HL-60 (cell line): ENCODE measurements at regions not wholly inside any gene's neighbourhood (a gene's known extent, or its start where the extent isn't known, plus 50 kb on each side); places are given as distances from the start of the nearest gene placed in this dataset.

Source experiments
- DNase-seq, 2 experiments: peaks; one replicate each; pipeline ENCODE4 v3.0.0-alpha.2; 2010 to 2020; ENCODE audit warnings: low read depth in 1 of 2, low spot score in 1 of 2
- H3K27ac ChIP-seq: fragments of 250-450 bp; sonication (Bioruptor Pico); replicated peaks from 2 replicates; pipeline ENCODE4 v1.5.1; 2020; ENCODE audit warnings: mild to moderate bottlenecking, moderate library complexity
- H3K27me3 ChIP-seq: fragments of 250-450 bp; sonication (Bioruptor Pico); 2 replicates; pipeline ENCODE4 v1.5.1; 2021; ENCODE audit warnings: mild to moderate bottlenecking, moderate library complexity; ENCODE audit not compliant: insufficient read depth, poor library complexity, severe bottlenecking
- H3K4me3 ChIP-seq: replicated peaks from 2 replicates; pipeline ENCODE4 v1.5.1; 2011; ENCODE audit warnings: mild to moderate bottlenecking, control low read depth, low read length; ENCODE audit not compliant: insufficient read depth
- CTCF ChIP-seq: IDR thresholded peaks from one replicate; pipeline ENCODE4 v1.5.1; 2011; ENCODE audit warnings: low read length, control low read depth, inconsistent platforms; ENCODE audit not compliant: insufficient read depth
- GABPA ChIP-seq: IDR thresholded peaks from 2 replicates; pipeline ENCODE4 v1.6.1; 2012; ENCODE audit warnings: low read depth
- POLR2AphosphoS5 ChIP-seq: IDR thresholded peaks from 2 replicates; pipeline ENCODE4 v1.6.1; 2012; ENCODE audit warnings: low read depth
- REST ChIP-seq: IDR thresholded peaks from 2 replicates; pipeline ENCODE4 v1.6.1; 2012; ENCODE audit warnings: low read depth; ENCODE audit not compliant: insufficient replicate concordance
- SPI1 ChIP-seq: IDR thresholded peaks from 2 replicates; pipeline ENCODE4 v1.6.1; 2012; ENCODE audit warnings: low read depth, mild to moderate bottlenecking, borderline replicate concordance

GRCh38 chr2:187939180-187939579, 352.5 kb upstream of the GULP1 start:
- TF ChIP-seq CTCF (no peak), SPI1 (no peak), REST (no peak), GABPA (no peak), POLR2AphosphoS5 (no peak)
- Histone ChIP-seq H3K27me3 (no peaks in the 10 kb centered on the region), H3K4me3 (no peak overlapping the region), H3K27ac (no peak overlapping the region)
- DNase-seq, result no peak

- H3K27ac ChIP-seq, result no peak overlapping the region
- no peaks in the 10 kb centered on the region for H3K27me3 ChIP-seq
- no peak for DNase-seq
- no peak overlapping the region for H3K4me3 ChIP-seq
- TF ChIP-seq GABPA, result no peak
- TF ChIP-seq CTCF, result no peak
Observed at GRCh38 chr2:187942876-187943275, 348.8 kb upstream of the GULP1 start.

GRCh38 chr2:187943772-187944369, 347.8 kb upstream of the GULP1 start:
- H3K4me3 ChIP-seq, result no peak overlapping the region
- no peaks in the 10 kb centered on the region for H3K27me3 ChIP-seq
- no peak for DNase-seq
- TF ChIP-seq CTCF (no peak), SPI1 (no peak), GABPA (no peak), POLR2AphosphoS5 (no peak), REST (no peak)
- H3K27ac ChIP-seq, result no peak overlapping the region

GRCh38 chr2:187949859-187950258, 341.8 kb upstream of the GULP1 start:
- no peaks in the 10 kb centered on the region for H3K27me3 ChIP-seq
- no peak for TF ChIP-seq GABPA
- no peak for TF ChIP-seq REST
- TF ChIP-seq CTCF, result no peak
- TF ChIP-seq POLR2AphosphoS5, result no peak
- no peak for TF ChIP-seq SPI1
- H3K27ac ChIP-seq, result no peak overlapping the region
- no peak overlapping the region for H3K4me3 ChIP-seq
- DNase-seq, result no peak
